Fibroblast of skin of left quadriceps (primary cell): ENCODE measurements at regions not wholly inside any gene's neighbourhood (a gene's known extent, or its start where the extent isn't known, plus 50 kb on each side); places are given as distances from the start of the nearest gene placed in this dataset.
"Not testable (repeated sequence)": the region's sequence is repeated elsewhere in the genome, so short reads cannot be mapped to it uniquely, and the experiment has no call there.

Experiments
- DNase-seq, 2 experiments: peaks; one replicate each; pipeline ENCODE4 v3.0.0-alpha.2; 2013; ENCODE audit warnings: low read depth in 2 of 2

DNA sequence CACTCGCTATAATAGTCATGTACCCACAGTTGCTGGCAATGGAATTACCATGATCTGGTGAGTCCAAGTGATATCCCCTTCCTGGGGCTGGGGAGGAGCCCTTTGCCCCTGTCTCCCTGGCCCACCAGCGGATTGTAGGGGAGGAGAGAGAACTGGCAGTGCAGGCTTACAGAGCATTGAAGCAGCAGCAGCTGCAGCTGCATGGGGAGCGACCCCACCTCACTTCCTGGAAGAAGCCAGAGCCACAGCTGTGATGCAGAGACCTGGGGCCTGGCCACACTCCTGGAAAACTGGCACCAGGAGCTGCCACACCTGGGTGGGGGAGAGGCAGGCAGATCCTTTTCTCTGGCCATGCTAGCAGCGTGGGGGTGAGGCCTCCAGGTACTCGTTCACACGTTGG is 300.1 kb upstream of the PROK2 start:
- no peak for DNase-seq

DNA sequence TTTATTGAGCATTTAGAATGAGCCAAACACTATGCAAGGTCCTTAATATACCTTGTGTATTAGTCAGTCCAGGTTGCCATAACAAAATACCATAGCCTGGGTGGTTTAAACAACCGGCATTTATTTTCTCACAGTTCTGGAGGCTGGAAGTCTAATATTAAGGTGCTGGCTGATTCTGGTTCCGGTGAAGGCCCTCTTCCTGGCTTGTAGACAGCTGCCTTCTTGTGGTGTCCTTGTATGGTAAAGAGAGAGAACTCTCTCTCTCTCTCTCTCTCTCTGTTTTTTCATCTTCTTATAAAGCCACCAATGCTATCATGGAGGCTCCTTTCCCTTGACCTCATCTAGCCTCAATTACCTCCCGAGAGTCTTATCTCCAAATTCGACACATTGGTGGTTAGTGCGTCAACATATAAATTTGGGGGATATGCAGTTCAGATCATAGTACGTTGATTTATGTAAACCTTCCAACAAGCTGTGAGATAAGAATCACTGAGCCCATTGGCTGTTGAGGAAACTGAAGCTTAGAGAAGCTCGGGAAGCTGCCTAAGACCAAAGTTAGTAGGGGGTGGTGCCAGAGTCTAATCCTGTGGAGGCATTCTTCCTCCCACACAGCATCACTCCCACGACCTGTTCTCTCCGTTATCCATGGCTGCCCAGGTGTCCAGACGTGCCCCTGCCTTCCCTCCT is 298.0 kb upstream of the PROK2 start:
- no peak for DNase-seq

DNA sequence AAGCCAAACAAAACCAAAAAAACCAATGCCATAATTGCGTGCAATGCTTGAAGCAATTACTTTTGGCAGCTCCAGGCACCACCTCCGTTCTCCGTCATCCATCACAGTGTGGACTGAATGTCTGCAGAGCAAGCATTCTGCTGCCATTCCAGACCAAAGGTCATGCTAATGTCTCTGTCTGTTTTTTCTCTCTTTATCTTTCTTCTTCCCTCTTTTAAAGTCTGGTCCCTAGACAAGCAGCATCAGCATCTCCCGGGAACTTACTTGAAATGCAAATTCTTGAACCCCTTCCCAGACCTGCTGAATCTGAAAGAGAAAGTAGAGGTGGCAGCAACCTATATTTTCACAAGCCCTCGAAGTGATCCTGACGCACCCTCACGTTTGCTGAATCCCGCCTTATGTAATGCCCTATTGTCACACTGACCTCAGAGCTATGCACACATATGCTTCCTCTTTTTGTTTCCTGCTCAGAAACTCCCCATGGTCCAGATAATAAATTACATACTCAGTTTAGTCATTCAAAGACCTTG is 297.3 kb upstream of the PROK2 start:
- no peak for DNase-seq

DNA sequence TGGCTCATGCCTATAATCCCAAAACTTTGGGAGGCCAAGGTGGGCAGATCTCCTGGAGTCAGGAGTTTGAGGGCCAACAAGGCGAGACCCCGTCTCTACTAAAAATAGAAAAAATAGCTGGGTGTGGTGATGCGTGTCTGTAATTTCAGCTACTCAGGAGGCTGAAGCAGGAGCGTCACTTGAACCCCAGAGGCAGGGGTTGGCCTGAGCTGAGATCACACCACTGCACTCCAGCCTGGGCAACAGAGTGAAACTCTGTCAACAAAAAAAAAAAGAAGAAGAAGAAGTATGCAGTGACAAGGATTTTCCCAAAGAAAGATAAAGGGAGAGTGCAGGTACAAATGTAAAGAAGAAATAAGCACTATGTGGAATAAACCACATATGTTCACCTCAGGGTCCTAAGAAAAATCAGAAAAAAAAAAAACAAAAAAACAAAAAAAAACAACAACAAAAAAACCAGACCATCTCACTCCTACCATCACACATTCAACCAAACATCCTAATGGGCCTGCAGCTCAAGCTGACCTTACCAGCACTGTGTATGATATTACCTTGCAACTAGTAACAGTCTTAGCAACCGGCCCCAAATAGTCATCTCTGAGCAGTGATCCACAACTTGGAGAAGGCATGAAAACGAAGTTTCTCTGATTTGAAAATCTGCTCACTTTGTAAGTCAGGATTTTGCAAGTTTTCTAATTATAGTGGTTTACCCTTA is 296.7 kb upstream of the PROK2 start:
- no peak for DNase-seq

DNA sequence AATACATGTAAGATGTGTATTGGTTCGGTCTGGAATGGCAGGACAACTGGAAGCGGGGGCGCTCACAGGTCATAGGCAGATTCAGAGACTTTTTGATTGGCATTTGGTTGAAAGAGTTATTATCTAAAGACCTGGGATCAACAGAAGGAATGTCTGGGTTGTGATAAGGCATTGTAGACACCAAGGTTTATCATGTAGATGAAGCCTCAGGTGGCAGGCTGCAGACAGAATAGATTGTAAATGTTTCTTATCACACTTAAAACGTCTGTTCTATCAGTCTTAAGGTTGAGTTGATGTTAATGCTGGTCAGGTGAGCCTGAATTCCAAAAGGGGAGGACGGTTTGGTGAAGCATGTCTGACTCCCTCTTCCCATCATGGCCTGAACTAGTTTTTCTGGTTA is 295.9 kb upstream of the PROK2 start:
- DNase-seq, result no peak

DNA sequence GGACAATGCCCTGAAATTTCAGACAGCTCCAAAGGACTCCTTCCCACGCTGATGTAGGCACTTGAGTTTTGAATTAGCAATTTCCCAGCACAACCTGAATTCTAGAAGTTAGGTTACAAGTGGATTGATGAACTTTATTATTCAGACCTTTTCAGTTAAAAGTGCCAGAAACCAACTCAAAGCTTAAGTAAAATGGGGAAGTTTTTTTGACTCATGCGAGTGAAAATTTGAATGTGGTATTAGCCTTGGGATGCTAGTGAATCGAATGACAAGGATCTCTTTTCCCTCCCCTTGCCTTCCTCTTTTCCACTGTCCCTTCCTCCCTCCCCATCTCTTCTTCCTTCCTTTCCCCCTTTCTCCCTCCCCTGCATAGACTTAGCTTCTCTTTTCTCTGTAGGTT is 295.1 kb upstream of the PROK2 start:
- no peak for DNase-seq

DNA sequence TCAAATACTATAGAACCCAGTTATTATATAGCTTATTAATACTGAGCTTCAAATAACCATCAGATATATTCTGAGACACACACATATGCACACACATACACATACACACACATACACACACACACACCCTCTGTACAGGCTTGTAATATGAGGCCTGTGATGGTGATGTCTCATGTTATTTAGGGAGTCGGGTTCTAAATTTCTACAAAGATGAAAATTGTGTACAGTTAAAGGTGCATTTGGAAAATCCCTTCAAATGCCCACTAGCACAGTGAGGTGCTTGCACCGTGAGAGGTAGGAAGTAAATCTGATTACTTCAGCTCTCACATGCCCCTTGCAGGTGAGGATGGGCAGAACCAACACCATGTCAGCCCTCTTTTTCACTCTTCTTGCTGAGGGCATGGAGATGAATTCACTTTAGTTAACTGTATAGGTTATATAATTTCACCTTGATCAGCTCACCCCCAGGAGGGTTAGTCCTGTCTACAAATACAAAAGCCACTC is 294.5 kb upstream of the PROK2 start:
- DNase-seq, result no peak

DNA sequence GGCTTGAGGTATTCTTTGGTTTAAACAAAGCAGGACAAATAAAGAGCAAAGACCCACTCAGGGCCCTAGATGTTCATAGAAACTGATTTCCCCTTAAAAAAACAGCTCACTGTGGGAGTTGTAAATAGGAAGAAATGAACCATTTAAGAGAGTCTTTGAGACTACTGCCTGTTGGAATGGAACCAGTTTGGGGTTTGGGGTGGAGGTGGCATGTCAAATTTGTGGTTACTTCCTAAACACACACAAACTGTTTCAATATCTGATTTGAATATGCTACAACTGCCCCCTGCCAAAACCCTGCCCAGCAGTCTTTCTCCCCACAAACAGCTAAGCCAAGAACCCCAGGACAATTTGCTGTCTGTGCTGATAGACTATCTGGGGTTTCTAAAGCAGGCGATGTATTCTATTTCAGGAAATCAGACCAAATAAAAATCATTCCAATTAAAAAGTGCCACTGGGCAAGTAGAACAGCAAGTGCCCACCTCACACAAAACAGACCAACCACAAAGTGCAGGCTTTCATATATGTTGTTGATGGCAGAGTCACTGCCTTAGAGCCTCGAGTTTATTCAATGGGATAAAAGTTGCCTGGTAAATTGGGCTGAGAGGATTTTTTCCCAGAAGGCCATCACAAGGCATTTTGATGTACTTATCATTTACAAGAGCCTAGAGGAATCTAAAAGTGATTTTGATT is 293.9 kb upstream of the PROK2 start:
- no peak for DNase-seq

DNA sequence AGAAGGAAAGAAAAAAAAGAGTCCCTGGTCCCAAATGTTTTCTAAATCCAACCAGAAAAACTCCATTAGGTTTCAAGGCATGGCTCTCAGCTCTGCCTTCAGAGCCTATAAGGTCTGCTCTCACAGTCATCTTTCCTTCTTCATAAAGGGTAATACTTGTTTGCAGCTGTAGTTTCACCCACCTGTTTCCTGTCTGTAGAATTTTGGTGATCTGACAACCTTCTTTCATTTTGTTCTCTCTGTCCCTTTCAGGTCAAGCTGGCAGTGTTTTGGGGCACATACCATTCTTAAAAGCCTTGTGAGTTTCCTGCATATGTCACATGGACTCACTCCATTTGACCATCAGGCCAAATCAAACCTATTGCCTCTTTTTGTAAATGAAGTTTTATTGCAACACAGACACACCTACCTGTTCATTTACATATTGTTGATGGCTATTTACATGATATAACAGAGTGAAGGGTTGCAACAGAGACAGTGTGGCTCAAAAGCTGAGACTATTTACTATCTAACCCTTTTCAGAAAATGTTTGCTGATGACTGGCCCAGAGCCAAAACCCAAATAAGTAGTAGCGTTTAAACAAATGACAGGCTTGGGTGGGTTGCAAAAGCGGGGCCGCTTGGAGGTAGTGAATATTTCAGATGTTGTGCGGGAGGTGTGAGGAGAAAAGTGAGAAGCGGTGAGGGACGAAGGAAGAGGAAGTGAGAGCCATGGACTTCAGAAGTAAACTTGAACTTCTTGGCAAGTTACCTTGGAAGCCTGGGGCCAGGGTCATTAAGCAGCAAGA is 292.7 kb upstream of the PROK2 start:
- DNase-seq, result no peak

DNA sequence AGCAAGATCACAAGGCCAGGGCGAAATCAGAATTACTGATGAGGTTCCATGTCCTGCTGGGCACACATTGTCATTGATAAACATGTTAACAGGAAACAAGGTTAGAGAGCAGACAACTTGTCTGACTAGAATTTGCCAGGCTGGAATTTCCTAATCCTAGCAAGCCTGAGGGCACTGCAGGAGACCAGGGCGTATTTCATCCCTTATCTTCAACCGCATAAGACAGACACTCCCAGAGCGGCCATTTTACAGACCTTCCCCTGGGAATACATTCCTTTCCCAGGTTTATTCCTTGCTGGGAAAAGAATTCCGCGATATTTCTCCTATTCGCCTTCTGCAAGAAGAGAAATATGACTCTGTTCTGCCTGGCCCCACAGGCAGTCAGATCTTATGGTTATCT is 290.9 kb upstream of the PROK2 start:
- DNase-seq, result not testable (repeated sequence)

DNA sequence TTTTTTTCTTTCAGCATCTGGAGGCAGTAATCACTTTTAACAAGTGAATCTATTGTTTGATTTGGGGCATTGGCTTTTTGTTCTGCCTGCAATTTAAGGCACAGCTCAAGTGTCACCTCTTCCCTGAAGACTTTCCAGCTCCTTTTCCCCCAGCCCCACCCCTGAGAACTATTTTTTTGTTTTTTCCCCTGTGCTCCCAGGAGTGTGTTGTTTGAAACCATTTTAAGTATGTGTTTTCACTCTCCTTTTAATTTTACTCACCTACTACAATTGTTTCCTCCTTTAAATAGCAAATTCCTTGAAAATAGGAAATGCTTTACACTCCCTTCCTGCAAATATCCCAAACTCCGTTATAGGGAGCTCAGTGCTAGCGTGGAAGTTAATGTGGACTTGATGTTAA is 286.7 kb upstream of the PROK2 start:
- no peak for DNase-seq

DNA sequence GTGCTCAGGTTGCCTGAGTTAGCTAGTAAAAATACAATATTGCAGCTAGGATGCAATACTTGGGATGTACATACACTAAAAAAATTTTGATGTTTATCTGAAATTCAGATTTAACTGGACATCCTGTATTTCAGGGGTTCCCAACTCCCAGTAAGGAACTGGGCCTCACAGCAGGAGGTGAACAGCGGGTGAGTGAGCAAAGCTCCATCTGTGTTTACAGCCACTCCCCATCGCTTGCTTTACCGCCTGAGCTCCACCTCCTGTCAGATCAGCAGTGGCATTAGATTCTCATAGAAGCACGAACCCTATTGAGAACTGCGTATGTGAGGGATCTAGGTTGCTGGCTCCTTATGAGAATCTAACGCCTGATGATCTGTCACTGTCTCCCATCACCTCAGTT is 285.1 kb upstream of the PROK2 start:
- DNase-seq, result no peak

DNA sequence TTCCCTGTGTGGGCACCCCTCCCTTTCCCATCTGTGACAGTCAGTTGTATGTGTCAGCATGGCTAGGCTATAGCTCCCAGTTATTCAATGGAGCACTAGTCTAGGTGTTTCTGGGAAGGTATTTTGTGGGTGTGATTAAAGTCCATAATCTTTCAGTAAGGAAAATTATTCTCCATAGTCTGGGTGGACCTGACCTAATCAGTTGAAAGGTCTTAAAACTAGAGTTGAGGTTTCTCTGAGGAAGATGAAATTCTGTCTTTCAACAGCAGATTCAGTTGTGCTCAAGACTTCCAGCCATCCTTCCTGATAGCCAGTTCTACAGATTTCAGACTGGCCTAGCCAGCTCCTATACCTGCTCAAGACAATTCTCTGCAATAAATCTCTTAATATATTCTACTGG is 284.6 kb upstream of the PROK2 start:
- DNase-seq, result no peak

DNA sequence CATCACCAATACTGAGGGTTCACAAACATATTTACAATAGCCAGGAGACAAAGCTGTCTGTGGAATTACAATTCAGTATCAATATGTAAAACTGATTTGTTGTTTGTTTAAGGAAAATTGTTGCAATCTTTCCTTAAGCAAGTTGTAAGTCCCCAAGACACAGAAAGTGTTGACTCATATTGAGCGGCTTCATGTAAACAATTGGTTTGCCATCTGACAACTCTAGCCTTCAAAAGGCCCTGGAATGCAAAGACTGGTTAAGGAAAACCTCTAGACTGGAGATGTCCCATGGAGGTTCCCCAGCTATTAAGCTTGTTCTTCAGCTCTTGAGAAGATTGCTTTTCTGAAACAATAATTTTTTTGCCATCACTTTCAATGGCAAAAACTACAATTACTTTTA is 283.7 kb upstream of the PROK2 start:
- DNase-seq, result no peak

DNA sequence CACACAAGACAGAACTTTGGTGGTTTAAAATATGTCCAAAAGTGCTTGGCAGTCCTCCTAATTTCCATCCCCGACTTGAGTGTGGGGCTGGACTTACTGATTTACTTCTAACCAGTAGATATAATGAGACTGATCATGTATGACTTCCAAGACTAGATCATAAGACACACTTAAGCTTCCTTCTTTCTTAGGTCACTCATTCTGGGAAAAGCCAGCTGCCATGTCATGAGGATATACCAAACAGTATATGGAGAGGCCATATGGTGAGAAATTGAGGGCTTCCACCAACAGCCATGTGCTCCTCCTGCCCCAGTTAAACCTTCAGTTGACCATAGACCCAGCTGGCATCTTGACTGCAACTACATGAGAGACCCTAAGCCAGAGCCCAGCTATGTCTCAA is 282.8 kb upstream of the PROK2 start:
- no peak for DNase-seq

DNA sequence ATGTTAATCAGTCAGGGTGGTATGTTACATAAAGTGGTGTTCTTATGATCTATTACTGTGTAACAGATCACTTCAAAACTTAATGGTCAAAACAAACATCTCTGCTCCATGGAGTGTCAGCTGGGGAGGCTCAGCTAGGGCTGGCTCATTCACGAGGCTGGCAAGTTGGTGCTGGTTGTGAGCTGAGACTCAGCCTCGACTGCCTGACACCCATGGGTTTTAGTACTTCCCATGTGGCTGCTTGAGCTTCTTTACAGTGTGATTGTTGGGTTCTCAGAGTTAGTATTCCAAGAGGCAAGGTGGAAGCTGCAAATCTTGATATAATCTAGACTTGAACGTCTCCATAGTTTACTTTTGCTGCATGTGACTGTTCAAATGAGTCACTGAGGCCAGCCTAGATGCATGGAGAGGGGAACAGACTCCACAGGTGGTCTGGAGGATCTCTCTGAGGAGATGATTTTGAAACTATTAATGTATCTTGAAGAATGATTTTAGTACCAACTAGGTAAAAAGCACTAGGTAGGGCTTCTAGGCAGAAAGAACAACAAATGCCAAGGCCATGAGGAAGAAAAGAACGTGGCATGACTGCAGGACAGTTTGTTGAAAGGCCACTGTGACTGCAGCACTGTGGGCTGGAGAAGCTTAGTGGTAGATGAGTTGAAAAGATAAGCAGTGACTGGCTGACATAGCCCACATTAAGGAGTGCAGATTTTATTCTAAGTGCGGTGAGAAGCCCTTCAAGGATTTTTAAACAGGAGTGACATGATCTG is 281.1 kb upstream of the PROK2 start:
- DNase-seq, result no peak

DNA sequence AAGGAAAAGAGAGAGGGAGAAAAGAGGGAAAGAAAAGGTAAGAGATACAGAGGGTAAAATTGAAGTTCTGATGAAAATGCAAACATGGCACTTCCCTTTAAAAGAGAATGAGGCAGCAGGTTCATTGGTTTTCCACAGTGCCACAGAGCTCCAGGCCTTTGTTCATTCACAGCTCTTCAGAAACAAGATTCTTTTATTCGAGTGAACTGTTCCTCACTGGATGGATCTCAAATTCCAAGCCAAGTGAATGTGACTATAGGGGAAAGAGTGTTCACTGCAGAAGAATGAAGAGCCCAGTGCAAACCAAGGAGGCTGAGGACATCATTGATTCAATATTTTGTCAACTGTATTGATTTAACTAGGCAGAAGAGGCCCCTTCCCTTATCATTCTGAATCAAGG is 280.3 kb upstream of the PROK2 start:
- DNase-seq, result no peak

DNA sequence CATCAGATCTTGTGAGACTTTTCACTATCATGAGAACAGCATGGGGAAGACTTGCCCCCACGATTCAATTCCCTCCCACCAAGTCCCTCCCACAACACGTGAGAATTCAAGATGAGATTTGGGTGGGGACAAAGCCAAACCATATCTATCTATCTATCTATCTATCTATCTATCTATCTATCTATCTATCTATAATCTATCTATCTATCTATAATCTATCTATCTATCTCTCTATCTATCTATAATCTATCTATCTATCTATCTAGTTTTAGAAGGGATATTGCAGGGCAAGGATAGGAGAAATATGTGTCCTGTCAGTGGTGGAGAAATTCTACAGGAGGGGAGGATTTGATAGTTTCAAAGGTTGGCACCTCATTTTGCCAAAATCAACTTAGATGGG is 279.8 kb upstream of the PROK2 start:
- DNase-seq, result not testable (repeated sequence)

DNA sequence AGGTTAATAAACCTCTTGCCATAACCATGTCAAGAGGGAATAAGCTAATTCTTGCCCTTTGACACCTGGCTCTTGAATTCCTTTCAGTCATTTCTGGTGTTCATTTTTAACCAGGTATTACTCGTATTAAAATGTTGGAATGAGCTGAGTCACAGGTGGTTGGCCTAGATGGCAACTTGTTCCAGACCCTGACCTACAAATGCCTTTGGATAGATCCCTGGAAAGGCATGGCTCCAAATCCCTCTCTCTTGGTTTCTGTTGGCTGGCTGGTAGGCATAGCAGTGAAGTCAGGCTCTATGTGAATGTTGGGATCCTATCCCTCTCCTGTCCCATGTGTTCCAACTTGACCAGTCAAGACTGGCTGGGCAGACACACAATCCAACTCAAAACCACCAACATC is 277.1 kb upstream of the PROK2 start:
- DNase-seq, result no peak

DNA sequence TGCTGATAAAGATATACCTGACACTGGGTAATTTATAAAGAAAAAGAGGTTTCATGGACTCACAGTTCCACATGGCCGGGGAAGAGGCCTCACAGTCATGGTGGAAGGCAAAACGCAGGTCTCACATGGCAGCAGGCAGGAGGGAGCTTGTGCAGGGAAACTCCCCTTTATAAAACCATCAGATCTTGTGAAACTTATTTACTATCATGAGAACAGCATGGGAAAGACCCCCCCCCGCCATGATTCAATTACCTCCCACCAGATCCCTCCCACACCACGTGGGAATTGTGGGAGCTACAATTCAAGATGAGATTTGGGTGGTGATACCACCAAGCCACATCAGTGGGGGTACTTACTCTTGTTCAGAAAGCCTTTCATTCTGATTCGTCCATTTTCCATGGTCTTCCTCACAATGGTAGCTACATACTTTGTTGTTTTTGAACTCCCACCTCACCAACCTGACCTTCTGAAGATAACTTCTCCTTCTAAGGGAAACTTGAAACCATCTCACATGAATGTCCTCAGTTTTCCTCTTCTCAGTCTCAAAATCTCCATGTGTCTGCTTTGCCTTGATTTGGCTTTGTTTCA is 275.6 kb upstream of the PROK2 start:
- DNase-seq, result no peak
